SK-N-DZ (cell line): ENCODE measurements at regions not wholly inside any gene's neighbourhood (a gene's known extent, or its start where the extent isn't known, plus 50 kb on each side); places are given as distances from the start of the nearest gene placed in this dataset.
A peak's percentile ranks its signal among the peaks of the same experiment; 100 is the strongest.

Experiments used
- DNase-seq: peaks from one replicate; pipeline ENCODE4 v3.0.0-alpha.2; 2015; ENCODE audit warnings: low spot score

GRCh38 chr3:117602058-117602644 is 892.6 kb downstream of the TUSC7 start:
- DNase-seq, result peak; percentile 19

GRCh38 chr3:117603097-117603496 is 893.5 kb downstream of the TUSC7 start:
- no peak for DNase-seq

- DNase-seq, result no peak
These were observed 897.3 kb downstream of the TUSC7 start for GRCh38 chr3:117606866-117607265.

GRCh38 chr3:117609330-117609729 is 899.8 kb downstream of the TUSC7 start:
- DNase-seq, result no peak

- DNase-seq, result no peak
These were observed 900.6 kb downstream of the TUSC7 start for GRCh38 chr3:117610156-117610555.

GRCh38 chr3:117611211-117611610 is 901.6 kb downstream of the TUSC7 start:
- DNase-seq, result peak; percentile 75

- DNase-seq, result no peak
These were observed 906.6 kb downstream of the TUSC7 start for GRCh38 chr3:117616227-117616626.

- DNase-seq, result no peak
These were observed 908.3 kb downstream of the TUSC7 start for GRCh38 chr3:117617906-117618305.

GRCh38 chr3:117618462-117618861 is 908.9 kb downstream of the TUSC7 start:
- DNase-seq, result no peak

GRCh38 chr3:117619805-117620204 is 910.2 kb downstream of the TUSC7 start:
- DNase-seq, result no peak

- DNase-seq, result no peak
These were observed 912.7 kb downstream of the TUSC7 start for GRCh38 chr3:117622171-117622841.

GRCh38 chr3:117624424-117624823 is 914.8 kb downstream of the TUSC7 start:
- DNase-seq, result no peak

GRCh38 chr3:117625174-117625573 is 915.6 kb downstream of the TUSC7 start:
- no peak for DNase-seq

- DNase-seq, result no peak
These were observed 917.0 kb downstream of the TUSC7 start for GRCh38 chr3:117626577-117626976.

- DNase-seq, result peak; percentile 67
These were observed 919.3 kb downstream of the TUSC7 start for GRCh38 chr3:117628823-117629291.

GRCh38 chr3:117629505-117629904 is 919.9 kb downstream of the TUSC7 start:
- DNase-seq, result peak; percentile 56

- DNase-seq, result no peak
These were observed 920.9 kb downstream of the TUSC7 start for GRCh38 chr3:117630469-117630868.

GRCh38 chr3:117630885-117631284 is 921.3 kb downstream of the TUSC7 start:
- DNase-seq, result no peak

GRCh38 chr3:117631781-117632180 is 922.2 kb downstream of the TUSC7 start:
- no peak for DNase-seq

GRCh38 chr3:117632191-117632590 is 922.6 kb downstream of the TUSC7 start:
- DNase-seq, result no peak

- no peak for DNase-seq
These were observed 923.6 kb downstream of the TUSC7 start for GRCh38 chr3:117633207-117633606.

GRCh38 chr3:117637666-117638065 is 928.1 kb downstream of the TUSC7 start:
- DNase-seq, result no peak

- no peak for DNase-seq
These were observed 934.6 kb downstream of the TUSC7 start for GRCh38 chr3:117644203-117644602.
